ENCODE measurements at regions not wholly inside any gene's neighbourhood (a gene's known extent, or its start where the extent isn't known, plus 50 kb on each side); places are given as distances from the start of the nearest gene placed in this dataset.
A peak's percentile ranks its signal among the peaks of the same experiment; 100 is the strongest.

- intact Hi-C loops (cut with micrococcal nuclease), result loop anchor here (1.0 kb wide), 1 partner anchor 8 kb away; no protein-coding TSS in a partner anchor
- CTCF ChIA-PET, result no interaction called here
- TF ChIP-seq CTCF (IDR thresholded peaks at IDR 0.05), result no peak
- no peak for TF ChIP-seq EZH2 (IDR thresholded peaks at IDR 0.05; ENCODE audit: borderline replicate concordance, insufficient read depth, low read depth, low read length, poor library complexity, severe bottlenecking)
- WGBS (ENCODE audit: insufficient coverage), result no CpG with 5 or more reads among the region's 4 CpGs
- Histone ChIP-seq H2AFZ (ENCODE audit: insufficient read depth, low read depth, low read length, poor library complexity, severe bottlenecking) (no peak overlapping the region), H4K20me1 (ENCODE audit: control insufficient read depth, insufficient read depth, low read length, poor library complexity, severe bottlenecking) (no peaks in the 10 kb centered on the region), H3K36me3 (replicated peaks in 1 of 2; ENCODE audit: control extremely low read depth in 1 of 2, control insufficient read depth in 1 of 2, extremely low read depth in 1 of 2, insufficient read depth in 2 of 2, low read length in 1 of 2) (no peaks in the 10 kb centered on the region), H3K9me3 (ENCODE audit: control extremely low read depth in 1 of 3, control insufficient read depth in 2 of 3, insufficient read depth in 1 of 3, low read length in 2 of 3) (no peaks in the 10 kb centered on the region), H3K79me2 (ENCODE audit: control insufficient read depth, insufficient read depth, low read length) (no peaks in the 10 kb centered on the region), H3K4me3 (ENCODE audit: control extremely low read depth in 1 of 5, extremely low read depth in 1 of 5, insufficient read depth in 1 of 5, low read depth in 2 of 5, low read length in 4 of 5) (no peak overlapping the region), H3K4me1 (ENCODE audit: control insufficient read depth in 2 of 2, insufficient read depth in 2 of 2, low read length in 2 of 2) (peaks cover 0 to 16% of the 10 kb centered on the region in 2 donors), H3K27me3 (replicated peaks in 1 of 4; ENCODE audit: control extremely low read depth in 1 of 4, control insufficient read depth in 3 of 4, insufficient read depth in 4 of 4, low read length in 3 of 4) (no peaks in the 10 kb centered on the region), H3K9ac (ENCODE audit: low read length) (no peak overlapping the region), H3K4me2 (replicated peaks; ENCODE audit: low read depth, low read length, poor library complexity, severe bottlenecking) (no peak overlapping the region), H3K27ac (ENCODE audit: low read length in 2 of 2) (peak overlapping the region in 1 of 2 donors; percentile 63)
- Mint-ChIP-seq H3K27ac (peak overlapping the region; percentile 88), H3K4me3 (peak overlapping the region; percentile 47), H3K9me3 (ENCODE audit: insufficient read depth) (no peaks in the 10 kb centered on the region), H3K27me3 (no peaks in the 10 kb centered on the region), H3K4me1 (peaks cover 13% of the 10 kb centered on the region)
- POLR2A ChIA-PET, result no interaction called here
- ATAC-seq (ENCODE audit: low read depth) (peak; percentile 90), DNase-seq (peak; percentile 71)
These were observed 1243.8 kb downstream of the CDY2B start for GRCh38 chrY:16636254-16636653.

DNA sequence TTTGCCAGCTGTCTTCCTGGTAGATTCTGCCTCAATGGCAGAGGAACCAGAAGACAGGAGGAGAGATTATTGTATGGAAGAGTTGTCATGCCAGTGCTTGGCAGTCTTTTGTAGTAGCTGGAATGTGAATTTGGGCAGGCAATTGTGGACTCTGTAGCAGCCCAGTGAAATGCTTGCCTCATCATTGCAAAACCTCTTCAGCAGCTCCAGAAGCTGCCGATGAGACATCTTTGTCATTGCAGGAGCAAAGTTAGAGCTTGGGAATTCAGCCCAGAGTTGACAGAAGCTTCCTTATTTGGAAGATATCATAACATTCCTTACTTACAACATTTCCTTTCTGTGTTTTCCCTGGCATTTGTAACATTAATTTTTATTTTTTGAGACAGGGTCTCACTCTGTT is 1250.9 kb downstream of the CDY2B start:
- Histone ChIP-seq H3K9me3 (ENCODE audit: control extremely low read depth in 1 of 3, control insufficient read depth in 2 of 3, insufficient read depth in 1 of 3, low read length in 2 of 3) (no peaks in the 10 kb centered on the region), H3K4me3 (ENCODE audit: control extremely low read depth in 1 of 5, extremely low read depth in 1 of 5, insufficient read depth in 1 of 5, low read depth in 2 of 5, low read length in 4 of 5) (no peak overlapping the region), H3K27me3 (replicated peaks in 1 of 4; ENCODE audit: control extremely low read depth in 1 of 4, control insufficient read depth in 3 of 4, insufficient read depth in 4 of 4, low read length in 3 of 4) (no peaks in the 10 kb centered on the region), H2AFZ (ENCODE audit: insufficient read depth, low read depth, low read length, poor library complexity, severe bottlenecking) (no peak overlapping the region), H3K36me3 (replicated peaks in 1 of 2; ENCODE audit: control extremely low read depth in 1 of 2, control insufficient read depth in 1 of 2, extremely low read depth in 1 of 2, insufficient read depth in 2 of 2, low read length in 1 of 2) (no peaks in the 10 kb centered on the region), H3K9ac (ENCODE audit: low read length) (no peak overlapping the region), H3K27ac (ENCODE audit: low read length in 2 of 2) (no peak overlapping the region), H3K79me2 (ENCODE audit: control insufficient read depth, insufficient read depth, low read length) (no peaks in the 10 kb centered on the region), H4K20me1 (ENCODE audit: control insufficient read depth, insufficient read depth, low read length, poor library complexity, severe bottlenecking) (no peaks in the 10 kb centered on the region), H3K4me2 (replicated peaks; ENCODE audit: low read depth, low read length, poor library complexity, severe bottlenecking) (no peak overlapping the region), H3K4me1 (ENCODE audit: control insufficient read depth in 2 of 2, insufficient read depth in 2 of 2, low read length in 2 of 2) (no peaks in the 10 kb centered on the region)
- H3K27ac Mint-ChIP-seq, result no peak overlapping the region
- intact Hi-C loops (cut with micrococcal nuclease), result no loop called here
- no peaks in the 10 kb centered on the region for H3K9me3 Mint-ChIP-seq (ENCODE audit: insufficient read depth)
- ChIA-PET CTCF (no interaction called here), POLR2A (no interaction called here)
- no peaks in the 10 kb centered on the region for H3K27me3 Mint-ChIP-seq
- no peak overlapping the region for H3K4me3 Mint-ChIP-seq
- H3K4me1 Mint-ChIP-seq, result no peaks in the 10 kb centered on the region
- DNase-seq, result no peak
- WGBS (ENCODE audit: insufficient coverage), result no CpG with 5 or more reads among the region's 1 CpG
- ATAC-seq (ENCODE audit: low read depth), result no peak
- TF ChIP-seq CTCF (IDR thresholded peaks at IDR 0.05) (no peak), EZH2 (IDR thresholded peaks at IDR 0.05; ENCODE audit: borderline replicate concordance, insufficient read depth, low read depth, low read length, poor library complexity, severe bottlenecking) (no peak)
